SK-N-SH treated with all-trans-retinoic acid at 6 μM for 48 hours (cell line): ENCODE measurements at regions not wholly inside any gene's neighbourhood (a gene's known extent, or its start where the extent isn't known, plus 50 kb on each side); places are given as distances from the start of the nearest gene placed in this dataset.
A peak's percentile ranks its signal among the peaks of the same experiment; 100 is the strongest.

Source experiments
- ATAC-seq: fragments of 200-7000 bp; cut with Tn5 transposase; 3 replicates; pipeline ENCODE4 v1.9.1; 2020; ENCODE audit warnings: mild to moderate bottlenecking, moderate library complexity
- BACH2 ChIP-seq: fragments of 250-450 bp; sonication (Bioruptor Pico); IDR thresholded peaks from 2 replicates; pipeline ENCODE4 v1.9.0; 2021; ENCODE audit warnings: mild to moderate bottlenecking, borderline replicate concordance
- ESRRG ChIP-seq: fragments of 250-450 bp; sonication (Bioruptor Pico); IDR thresholded peaks from 2 replicates; pipeline ENCODE4 v1.6.1; 2021; ENCODE audit warnings: mild to moderate bottlenecking
- GLIS3 ChIP-seq: fragments of 250-450 bp; sonication (Bioruptor Pico); IDR thresholded peaks from 2 replicates; pipeline ENCODE4 v1.5.0; 2020; ENCODE audit warnings: mild to moderate bottlenecking, moderate library complexity
- ISL1 ChIP-seq: fragments of 250-450 bp; sonication (Bioruptor Pico); IDR thresholded peaks from 2 replicates; pipeline ENCODE4 v2.1.2; 2022; ENCODE audit warnings: mild to moderate bottlenecking, moderate library complexity
- PPARA ChIP-seq: fragments of 250-450 bp; sonication (Bioruptor Pico); IDR thresholded peaks from 2 replicates; pipeline ENCODE4 v1.5.0; 2020; ENCODE audit warnings: mild to moderate bottlenecking, borderline replicate concordance
- RARB ChIP-seq: fragments of 250-450 bp; sonication (Bioruptor Pico); IDR thresholded peaks from 2 replicates; pipeline ENCODE4 v1.8.0; 2021; ENCODE audit warnings: mild to moderate bottlenecking, moderate library complexity
- SNAI2 ChIP-seq: fragments of 250-450 bp; sonication (Bioruptor Pico); IDR thresholded peaks from 2 replicates; pipeline ENCODE4 v1.5.0; 2020; ENCODE audit warnings: mild to moderate bottlenecking, moderate library complexity
- TCF4 ChIP-seq: fragments of 250-450 bp; sonication (Bioruptor Pico); IDR thresholded peaks from 2 replicates; pipeline ENCODE4 v1.8.0; 2021; ENCODE audit warnings: mild to moderate bottlenecking, moderate library complexity, borderline replicate concordance
- TOX ChIP-seq: fragments of 250-450 bp; sonication (Bioruptor Pico); IDR thresholded peaks from 2 replicates; pipeline ENCODE4 v1.8.0; 2021; ENCODE audit warnings: mild to moderate bottlenecking, moderate library complexity, borderline replicate concordance
- ZC3H10 ChIP-seq: fragments of 250-450 bp; sonication (Bioruptor Pico); IDR thresholded peaks from 2 replicates; pipeline ENCODE4 v1.5.1; 2021; ENCODE audit warnings: mild to moderate bottlenecking, moderate library complexity
- ZFP3 ChIP-seq: fragments of 250-450 bp; sonication (Bioruptor Pico); IDR thresholded peaks from 2 replicates; pipeline ENCODE4 v1.5.0; 2020; ENCODE audit warnings: mild to moderate bottlenecking, moderate library complexity
- ZNF565 ChIP-seq: fragments of 450-650 bp; formaldehyde crosslinking; conservative IDR thresholded peaks from 2 replicates; pipeline ENCODE4 v1.5.0; 2020; ENCODE audit warnings: low read depth, mild to moderate bottlenecking, moderate library complexity
- ZNF70 ChIP-seq: fragments of 450-650 bp; formaldehyde crosslinking; IDR thresholded peaks from 2 replicates; pipeline ENCODE4 v1.5.0; 2020; ENCODE audit warnings: mild to moderate bottlenecking, moderate library complexity
- TF ChIP-seq, protein P1 (sequence below): fragments of 250-450 bp; sonication (Bioruptor Pico); IDR thresholded peaks from 2 replicates; pipeline ENCODE4 v1.5.1; 2020; ENCODE audit warnings: low read depth, mild to moderate bottlenecking, moderate library complexity
- TF ChIP-seq, protein P2 (sequence below): fragments of 250-450 bp; sonication (Bioruptor Pico); IDR thresholded peaks from 2 replicates; pipeline ENCODE4 v1.8.0; 2020; ENCODE audit warnings: mild to moderate bottlenecking, moderate library complexity, borderline replicate concordance
- TF ChIP-seq, protein P3 (sequence below): fragments of 250-450 bp; sonication (Bioruptor Pico); IDR thresholded peaks from 2 replicates; pipeline ENCODE4 v1.5.0; 2020; ENCODE audit warnings: mild to moderate bottlenecking, moderate library complexity

DNA sequence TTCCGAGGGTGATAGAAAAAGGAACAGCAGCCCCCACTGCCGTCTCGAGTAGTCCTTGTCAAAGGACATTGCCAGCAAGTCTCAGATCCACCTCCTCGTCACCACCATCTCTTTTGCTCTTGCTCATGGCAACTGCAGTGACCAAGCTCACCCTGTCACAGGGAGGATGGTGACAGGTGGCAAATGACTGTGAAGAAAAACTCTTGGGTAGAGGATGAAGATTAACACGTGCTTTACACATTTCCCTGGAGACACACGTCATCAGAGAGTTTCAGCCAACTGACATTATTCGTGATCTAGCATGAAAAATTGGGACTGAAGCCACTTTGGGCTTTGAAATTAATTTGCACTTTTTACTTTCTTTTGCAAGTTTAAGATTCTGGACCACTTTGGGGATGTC lies 174.3 kb downstream of the EBLN2 start:
- TF ChIP-seq ZFP3 (CRISPR knock-in tag), result no peak
- TF ChIP-seq TCF4 (CRISPR knock-in tag), result no peak
- no peak for TF ChIP-seq ZNF565 (CRISPR knock-in tag)
- TF ChIP-seq ISL1, result no peak
- TF ChIP-seq BACH2 (CRISPR knock-in tag), result no peak
- TF ChIP-seq, protein P1, sequence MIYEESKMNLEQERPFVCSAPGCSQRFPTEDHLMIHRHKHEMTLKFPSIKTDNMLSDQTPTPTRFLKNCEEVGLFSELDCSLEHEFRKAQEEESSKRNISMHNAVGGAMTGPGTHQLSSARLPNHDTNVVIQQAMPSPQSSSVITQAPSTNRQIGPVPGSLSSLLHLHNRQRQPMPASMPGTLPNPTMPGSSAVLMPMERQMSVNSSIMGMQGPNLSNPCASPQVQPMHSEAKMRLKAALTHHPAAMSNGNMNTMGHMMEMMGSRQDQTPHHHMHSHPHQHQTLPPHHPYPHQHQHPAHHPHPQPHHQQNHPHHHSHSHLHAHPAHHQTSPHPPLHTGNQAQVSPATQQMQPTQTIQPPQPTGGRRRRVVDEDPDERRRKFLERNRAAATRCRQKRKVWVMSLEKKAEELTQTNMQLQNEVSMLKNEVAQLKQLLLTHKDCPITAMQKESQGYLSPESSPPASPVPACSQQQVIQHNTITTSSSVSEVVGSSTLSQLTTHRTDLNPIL (CRISPR knock-in tag), result no peak
- no peak for TF ChIP-seq ZC3H10 (CRISPR knock-in tag)
- no peak for TF ChIP-seq PPARA
- TF ChIP-seq, protein P2, sequence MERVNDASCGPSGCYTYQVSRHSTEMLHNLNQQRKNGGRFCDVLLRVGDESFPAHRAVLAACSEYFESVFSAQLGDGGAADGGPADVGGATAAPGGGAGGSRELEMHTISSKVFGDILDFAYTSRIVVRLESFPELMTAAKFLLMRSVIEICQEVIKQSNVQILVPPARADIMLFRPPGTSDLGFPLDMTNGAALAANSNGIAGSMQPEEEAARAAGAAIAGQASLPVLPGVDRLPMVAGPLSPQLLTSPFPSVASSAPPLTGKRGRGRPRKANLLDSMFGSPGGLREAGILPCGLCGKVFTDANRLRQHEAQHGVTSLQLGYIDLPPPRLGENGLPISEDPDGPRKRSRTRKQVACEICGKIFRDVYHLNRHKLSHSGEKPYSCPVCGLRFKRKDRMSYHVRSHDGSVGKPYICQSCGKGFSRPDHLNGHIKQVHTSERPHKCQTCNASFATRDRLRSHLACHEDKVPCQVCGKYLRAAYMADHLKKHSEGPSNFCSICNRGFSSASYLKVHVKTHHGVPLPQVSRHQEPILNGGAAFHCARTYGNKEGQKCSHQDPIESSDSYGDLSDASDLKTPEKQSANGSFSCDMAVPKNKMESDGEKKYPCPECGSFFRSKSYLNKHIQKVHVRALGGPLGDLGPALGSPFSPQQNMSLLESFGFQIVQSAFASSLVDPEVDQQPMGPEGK (CRISPR knock-in tag), result no peak
- TF ChIP-seq, protein P3, sequence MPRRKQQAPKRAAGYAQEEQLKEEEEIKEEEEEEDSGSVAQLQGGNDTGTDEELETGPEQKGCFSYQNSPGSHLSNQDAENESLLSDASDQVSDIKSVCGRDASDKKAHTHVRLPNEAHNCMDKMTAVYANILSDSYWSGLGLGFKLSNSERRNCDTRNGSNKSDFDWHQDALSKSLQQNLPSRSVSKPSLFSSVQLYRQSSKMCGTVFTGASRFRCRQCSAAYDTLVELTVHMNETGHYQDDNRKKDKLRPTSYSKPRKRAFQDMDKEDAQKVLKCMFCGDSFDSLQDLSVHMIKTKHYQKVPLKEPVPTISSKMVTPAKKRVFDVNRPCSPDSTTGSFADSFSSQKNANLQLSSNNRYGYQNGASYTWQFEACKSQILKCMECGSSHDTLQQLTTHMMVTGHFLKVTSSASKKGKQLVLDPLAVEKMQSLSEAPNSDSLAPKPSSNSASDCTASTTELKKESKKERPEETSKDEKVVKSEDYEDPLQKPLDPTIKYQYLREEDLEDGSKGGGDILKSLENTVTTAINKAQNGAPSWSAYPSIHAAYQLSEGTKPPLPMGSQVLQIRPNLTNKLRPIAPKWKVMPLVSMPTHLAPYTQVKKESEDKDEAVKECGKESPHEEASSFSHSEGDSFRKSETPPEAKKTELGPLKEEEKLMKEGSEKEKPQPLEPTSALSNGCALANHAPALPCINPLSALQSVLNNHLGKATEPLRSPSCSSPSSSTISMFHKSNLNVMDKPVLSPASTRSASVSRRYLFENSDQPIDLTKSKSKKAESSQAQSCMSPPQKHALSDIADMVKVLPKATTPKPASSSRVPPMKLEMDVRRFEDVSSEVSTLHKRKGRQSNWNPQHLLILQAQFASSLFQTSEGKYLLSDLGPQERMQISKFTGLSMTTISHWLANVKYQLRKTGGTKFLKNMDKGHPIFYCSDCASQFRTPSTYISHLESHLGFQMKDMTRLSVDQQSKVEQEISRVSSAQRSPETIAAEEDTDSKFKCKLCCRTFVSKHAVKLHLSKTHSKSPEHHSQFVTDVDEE (CRISPR knock-in tag), result no peak
- no peak for TF ChIP-seq GLIS3 (CRISPR knock-in tag)
- ATAC-seq, result no peak

DNA sequence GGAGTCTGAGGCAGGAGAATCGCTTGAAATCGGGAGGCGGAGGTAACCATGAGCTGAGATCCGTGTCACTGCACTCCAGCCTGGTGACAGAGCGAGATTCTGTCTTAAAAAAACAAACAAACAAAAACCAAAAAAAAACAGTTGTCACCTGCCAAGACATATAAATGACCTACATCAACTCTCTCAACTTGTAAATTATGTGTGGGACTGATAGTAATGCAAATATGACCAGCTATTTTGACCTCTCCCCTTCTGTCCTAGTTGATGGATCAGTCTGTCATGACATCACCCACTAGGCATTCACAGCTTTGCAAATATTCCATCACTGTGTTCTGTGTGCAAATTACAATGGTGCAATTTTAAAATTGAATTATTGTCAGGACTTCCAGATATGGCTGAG lies 175.4 kb downstream of the EBLN2 start:
- ATAC-seq, result no peak
- TF ChIP-seq ISL1 (peak; percentile 77), ESRRG (CRISPR knock-in tag) (no peak), ZNF70 (CRISPR knock-in tag) (no peak), ZC3H10 (CRISPR knock-in tag) (no peak), TOX (CRISPR knock-in tag) (no peak), ZFP3 (CRISPR knock-in tag) (no peak), TCF4 (CRISPR knock-in tag) (no peak)
- TF ChIP-seq, protein P3 (CRISPR knock-in tag), result 0 out of 2 replicates have a peak, but pooled peaks have one; percentile 33
- TF ChIP-seq, protein P2 (CRISPR knock-in tag), result no peak
- TF ChIP-seq, protein P1 (CRISPR knock-in tag), result 0 out of 2 replicates have a peak, but pooled peaks have one; percentile 57

DNA sequence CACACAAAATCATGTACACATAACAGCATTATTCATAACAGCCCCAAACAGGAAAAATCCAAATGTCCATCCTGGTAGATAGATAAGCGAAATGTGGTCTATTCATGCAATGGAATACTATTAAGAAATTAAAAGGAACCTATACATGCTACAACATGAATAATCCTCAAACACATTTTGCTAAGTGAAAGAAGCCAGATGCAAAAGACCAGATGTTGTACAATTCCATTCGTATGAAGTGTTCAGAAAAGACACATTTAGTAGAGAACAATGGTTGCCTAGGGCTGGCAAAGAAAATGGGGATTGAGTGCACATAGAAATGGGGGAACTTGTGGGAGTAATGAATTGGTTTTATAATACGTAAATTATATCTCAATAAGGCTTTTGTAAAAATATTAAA lies 182.3 kb downstream of the EBLN2 start:
- no peak for ATAC-seq
- TF ChIP-seq TOX (CRISPR knock-in tag) (no peak), ESRRG (CRISPR knock-in tag) (no peak), ZNF70 (CRISPR knock-in tag) (no peak), ISL1 (no peak), SNAI2 (no peak), RARB (no peak)
- TF ChIP-seq, protein P3 (CRISPR knock-in tag), result no peak
- TF ChIP-seq, protein P2 (CRISPR knock-in tag), result no peak
